GM13976 (cell line): ENCODE measurements at regions not wholly inside any gene's neighbourhood (a gene's known extent, or its start where the extent isn't known, plus 50 kb on each side); places are given as distances from the start of the nearest gene placed in this dataset.

Experiments
- DNase-seq: peaks from one replicate; pipeline ENCODE4 v3.0.0; 2012; ENCODE audit warnings: low spot score
- in situ Hi-C: fragments of 300-500 bp; cut with MboI; formaldehyde crosslinking; loops from one replicate; pipeline ENCODE4 v1.12.0; 2022; ENCODE audit warnings: low sequenced_read_pairs, mixed read lengths, inconsistent platforms; ENCODE audit not compliant: unreplicated experiment
- TF ChIP-seq, protein P1 (sequence below): IDR thresholded peaks from 2 replicates; pipeline ENCODE4 v1.5.1; 2012; ENCODE audit warnings: borderline replicate concordance, mild to moderate bottlenecking; ENCODE audit not compliant: insufficient read depth; ENCODE audit errors: extremely low read depth, missing control alignments, control extremely low read depth

DNA sequence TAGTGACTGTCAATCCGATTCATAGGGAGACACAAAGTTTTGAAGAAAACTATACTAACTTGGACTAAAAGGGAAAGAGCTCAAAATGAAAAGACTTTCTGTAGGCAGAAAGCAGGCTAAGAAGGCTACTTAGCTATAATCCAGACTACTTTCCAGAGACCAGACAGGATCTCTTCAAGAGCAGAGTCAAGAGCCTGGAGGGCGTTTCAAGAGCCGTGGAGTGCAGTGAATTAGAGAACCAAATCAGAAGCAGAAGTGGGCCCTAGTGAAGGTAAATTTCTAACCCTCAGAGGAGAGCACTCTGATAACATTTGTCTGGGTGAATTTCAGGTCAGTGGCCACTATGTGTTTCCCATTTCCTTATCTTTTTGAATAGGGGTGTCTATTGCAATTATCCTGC, 76.4 kb downstream of the CGGBP1 start:
- no peak for DNase-seq
- TF ChIP-seq, protein P1, sequence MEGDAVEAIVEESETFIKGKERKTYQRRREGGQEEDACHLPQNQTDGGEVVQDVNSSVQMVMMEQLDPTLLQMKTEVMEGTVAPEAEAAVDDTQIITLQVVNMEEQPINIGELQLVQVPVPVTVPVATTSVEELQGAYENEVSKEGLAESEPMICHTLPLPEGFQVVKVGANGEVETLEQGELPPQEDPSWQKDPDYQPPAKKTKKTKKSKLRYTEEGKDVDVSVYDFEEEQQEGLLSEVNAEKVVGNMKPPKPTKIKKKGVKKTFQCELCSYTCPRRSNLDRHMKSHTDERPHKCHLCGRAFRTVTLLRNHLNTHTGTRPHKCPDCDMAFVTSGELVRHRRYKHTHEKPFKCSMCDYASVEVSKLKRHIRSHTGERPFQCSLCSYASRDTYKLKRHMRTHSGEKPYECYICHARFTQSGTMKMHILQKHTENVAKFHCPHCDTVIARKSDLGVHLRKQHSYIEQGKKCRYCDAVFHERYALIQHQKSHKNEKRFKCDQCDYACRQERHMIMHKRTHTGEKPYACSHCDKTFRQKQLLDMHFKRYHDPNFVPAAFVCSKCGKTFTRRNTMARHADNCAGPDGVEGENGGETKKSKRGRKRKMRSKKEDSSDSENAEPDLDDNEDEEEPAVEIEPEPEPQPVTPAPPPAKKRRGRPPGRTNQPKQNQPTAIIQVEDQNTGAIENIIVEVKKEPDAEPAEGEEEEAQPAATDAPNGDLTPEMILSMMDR, result no peak
- in situ Hi-C loops, result loop anchor here (25.0 kb wide), 1 partner anchor 195 kb away; the partner anchor contains the start of gene HTR1F

DNA sequence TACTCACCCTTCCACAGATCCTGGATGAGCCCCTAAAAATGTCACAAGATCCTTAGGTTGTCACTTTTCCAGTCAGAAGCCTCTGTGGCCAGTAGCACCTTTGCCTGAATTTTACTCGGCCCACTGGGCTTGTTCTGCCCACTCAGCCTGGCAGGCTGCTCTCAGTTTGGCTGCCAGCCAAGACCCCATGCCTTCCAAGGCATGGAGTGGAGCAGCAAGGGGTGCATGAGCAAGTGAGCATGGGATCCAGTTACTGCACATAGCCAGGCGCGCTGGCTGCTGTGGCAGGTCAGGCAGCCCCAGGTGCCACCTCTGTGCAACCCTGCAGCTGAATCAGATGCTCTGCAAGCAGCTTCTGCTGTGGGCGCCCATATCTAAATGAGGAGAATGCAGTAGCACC, 79.3 kb downstream of the CGGBP1 start:
- DNase-seq, result no peak
- TF ChIP-seq, protein P1, result no peak
- in situ Hi-C loops, result loop anchor here (25.0 kb wide), 1 partner anchor 192 kb away; the partner anchor contains the start of gene HTR1F

DNA sequence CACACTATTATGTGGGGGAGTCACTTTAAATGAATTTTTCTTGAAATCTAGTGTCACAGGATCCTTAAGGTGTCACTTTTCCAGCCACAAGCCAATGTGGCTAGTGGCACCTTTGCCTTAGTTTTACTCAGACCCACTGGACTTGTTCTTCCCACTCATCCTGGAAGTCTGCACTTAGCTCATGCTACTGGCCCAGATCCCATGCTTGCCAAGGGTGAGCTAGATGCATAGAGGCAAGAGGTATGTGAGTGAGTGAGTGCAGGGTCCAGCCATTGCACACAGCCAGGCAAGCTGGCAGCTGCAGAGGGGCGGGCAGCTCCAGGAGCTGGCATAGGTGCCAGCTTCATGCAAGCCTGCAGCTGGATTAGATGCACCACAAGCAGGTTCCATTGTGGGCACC, 81.0 kb downstream of the CGGBP1 start:
- TF ChIP-seq, protein P1, result no peak
- in situ Hi-C loops, result loop anchor here (25.0 kb wide), 1 partner anchor 190 kb away; the partner anchor contains the start of gene HTR1F
- no peak for DNase-seq

DNA sequence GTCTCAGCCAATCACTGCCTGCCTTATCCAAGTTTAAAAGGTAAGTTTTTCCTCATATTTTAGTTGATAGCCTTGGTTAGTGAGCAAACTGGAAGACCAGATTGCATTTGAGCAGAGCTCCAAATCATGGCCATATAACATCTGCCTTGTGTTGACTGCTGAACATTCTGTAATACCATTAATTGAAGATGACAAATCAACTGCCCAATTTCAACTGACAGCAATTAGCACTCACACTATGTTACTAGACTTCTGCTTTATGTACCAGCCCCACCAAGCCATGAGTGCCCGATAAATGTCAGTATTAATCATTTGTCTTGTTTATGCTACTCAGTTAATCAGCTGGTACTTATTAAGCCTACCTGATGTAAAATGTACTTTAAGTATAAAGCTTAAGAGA, 83.1 kb downstream of the CGGBP1 start:
- TF ChIP-seq, protein P1, result no peak
- in situ Hi-C loops, result loop anchor here (25.0 kb wide), 1 partner anchor 188 kb away; the partner anchor contains the start of gene HTR1F
- no peak for DNase-seq

DNA sequence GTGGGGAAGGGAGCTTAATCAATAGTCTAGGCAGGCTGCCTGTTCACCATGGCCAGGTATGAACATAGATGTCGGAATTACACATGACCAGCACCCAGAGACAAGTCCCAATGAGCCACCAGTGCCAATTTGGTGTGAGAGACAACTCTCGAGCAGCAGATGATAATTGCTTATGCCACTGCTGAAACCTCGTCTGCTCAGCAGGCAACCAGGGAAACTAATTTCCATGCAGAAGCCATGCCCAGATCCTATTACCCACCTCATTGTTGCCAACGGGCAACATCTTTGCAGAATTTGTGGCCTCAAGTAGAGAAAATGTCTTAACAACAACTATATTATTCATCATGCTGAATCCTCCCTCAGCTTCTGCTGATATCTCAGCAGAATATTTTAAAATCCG, 84.9 kb downstream of the CGGBP1 start:
- TF ChIP-seq, protein P1, result no peak
- in situ Hi-C loops, result no loop called here

DNA sequence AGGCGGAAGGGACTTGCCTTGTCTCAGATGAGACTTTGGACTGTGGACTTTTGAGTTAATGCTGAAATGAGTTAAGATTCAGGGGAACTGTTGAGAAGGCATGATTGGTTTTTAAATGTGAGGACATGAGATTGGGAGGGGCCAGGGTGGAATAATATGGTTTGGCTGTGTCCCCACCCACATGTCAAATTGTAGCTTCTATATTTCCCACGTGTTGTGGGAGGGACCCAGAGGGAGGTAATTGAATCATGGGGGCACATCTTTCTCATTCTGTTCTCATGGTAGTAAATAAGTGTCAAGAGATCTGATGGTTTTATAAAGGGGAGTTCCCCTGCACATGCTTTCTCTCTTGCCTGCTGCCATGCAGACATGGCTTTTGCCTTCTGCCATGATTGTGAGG, 89.2 kb downstream of the CGGBP1 start:
- TF ChIP-seq, protein P1, result no peak
- DNase-seq, result no peak
- in situ Hi-C loops, result no loop called here

More for the DNA sequence above, 84.9 kb downstream of the CGGBP1 start:
- no peak for DNase-seq

DNA sequence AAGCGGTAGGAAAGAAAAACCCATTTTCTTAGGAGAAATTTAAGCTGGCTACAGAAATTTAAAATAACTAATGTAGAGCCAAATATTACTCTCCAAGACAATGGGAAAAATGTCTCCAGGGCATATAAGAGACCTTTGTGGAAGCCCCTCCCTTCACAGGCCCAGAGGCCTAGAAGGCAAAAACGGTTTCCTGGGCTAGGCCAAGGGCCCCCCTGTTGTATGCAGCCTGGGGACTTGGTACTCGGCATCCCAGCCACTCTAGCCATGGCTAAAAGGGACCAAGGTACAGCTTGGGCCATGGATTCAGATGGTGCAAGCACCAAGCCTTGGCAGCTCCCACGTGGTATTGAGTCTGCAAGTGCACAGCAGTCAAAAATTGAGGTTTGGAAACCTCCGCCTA, 90.1 kb downstream of the CGGBP1 start:
- TF ChIP-seq, protein P1, result no peak
- no peak for DNase-seq
- in situ Hi-C loops, result no loop called here
